GM21619 (cell line): ENCODE measurements at regions not wholly inside any gene's neighbourhood (a gene's known extent, or its start where the extent isn't known, plus 50 kb on each side); places are given as distances from the start of the nearest gene placed in this dataset.
"Not testable (repeated sequence)": the region's sequence is repeated elsewhere in the genome, so short reads cannot be mapped to it uniquely, and the experiment has no call there.

Experiments used
- ATAC-seq: cut with Tn5 transposase; IDR thresholded peaks from one replicate; pipeline ENCODE4 v1.9.1; 2021; ENCODE audit not compliant: unreplicated experiment

- no peak for ATAC-seq
Measured at GRCh38 chr12:125304029-125304428, 238.8 kb downstream of the AACS start.

- no peak for ATAC-seq
Measured at GRCh38 chr12:125305231-125305630, 240.0 kb downstream of the AACS start.

- ATAC-seq, result no peak
Measured at GRCh38 chr12:125310461-125310860, 245.2 kb downstream of the AACS start.

GRCh38 chr12:125311050-125311449 is 245.8 kb downstream of the AACS start:
- no peak for ATAC-seq

GRCh38 chr12:125312471-125312870 is 247.2 kb downstream of the AACS start:
- ATAC-seq, result no peak

- ATAC-seq, result no peak
Measured at GRCh38 chr12:125314051-125314755, 249.0 kb downstream of the AACS start.

GRCh38 chr12:125315771-125316170 is 250.5 kb downstream of the AACS start:
- no peak for ATAC-seq

- ATAC-seq, result no peak
Measured at GRCh38 chr12:125320177-125320576, 254.9 kb downstream of the AACS start.

GRCh38 chr12:125324861-125325490 is 259.7 kb downstream of the AACS start:
- ATAC-seq, result no peak

- no peak for ATAC-seq
Measured at GRCh38 chr12:125329239-125330102, 264.2 kb downstream of the AACS start.

- ATAC-seq, result no peak
Measured at GRCh38 chr12:125330645-125331341, 265.6 kb downstream of the AACS start.

GRCh38 chr12:125331342-125332052 is 266.3 kb downstream of the AACS start:
- no peak for ATAC-seq

- no peak for ATAC-seq
Measured at GRCh38 chr12:125332900-125333299, 267.7 kb downstream of the AACS start.

- no peak for ATAC-seq
Measured at GRCh38 chr12:125336246-125336645, 271.0 kb downstream of the AACS start.

GRCh38 chr12:125340791-125341190 is 275.6 kb downstream of the AACS start:
- ATAC-seq, result no peak

- ATAC-seq, result no peak
Measured at GRCh38 chr12:125341422-125341821, 276.2 kb downstream of the AACS start.

- no peak for ATAC-seq
Measured at GRCh38 chr12:125343649-125344048, 278.4 kb downstream of the AACS start.

- no peak for ATAC-seq
Measured at GRCh38 chr12:125346362-125346761, 281.1 kb downstream of the AACS start.

- no peak for ATAC-seq
Measured at GRCh38 chr12:125351788-125352187, 286.6 kb downstream of the AACS start.

- not testable (repeated sequence) for ATAC-seq
Measured at GRCh38 chr12:125353002-125353401, 287.8 kb downstream of the AACS start.

GRCh38 chr12:125353871-125354270 is 288.6 kb downstream of the AACS start:
- ATAC-seq, result no peak
